CD4-positive, alpha-beta T cell (primary cell): ENCODE measurements at regions not wholly inside any gene's neighbourhood (a gene's known extent, or its start where the extent isn't known, plus 50 kb on each side); places are given as distances from the start of the nearest gene placed in this dataset.

Experiments used
- ATAC-seq: fragments of 200-7000 bp; cut with Tn5 transposase; one replicate; pipeline ENCODE4 v1.10.0; 2022; ENCODE audit warnings: mild to moderate bottlenecking; ENCODE audit not compliant: poor library complexity
- CTCF ChIA-PET: fragments of 350-600 bp; sonication (Branson Sonifier 250); formaldehyde crosslinking; loops from one replicate; lab custom pipeline; 2021; ENCODE audit warnings: antibody characterized with exemption, inconsistent platforms; lab: Charles Lee
- POLR2A ChIA-PET: fragments of 350-600 bp; sonication (Branson Sonifier 250); formaldehyde crosslinking; loops from one replicate; lab custom pipeline; 2021; ENCODE audit warnings: antibody characterized with exemption, inconsistent platforms; lab: Charles Lee
- DNase-seq, 14 experiments: peaks; one replicate each; pipeline ENCODE4 v3.0.0-alpha.2; 2013 to 2020; ENCODE audit warnings: mixed read lengths in 2 of 14
- H3K27ac ChIP-seq, 2 donors: one replicate each; pipeline versions ENCODE4 v1.5.1 to v1.7.0; 2013; ENCODE audit warnings: low read length in 2 of 2, low read depth in 1 of 2, mild to moderate bottlenecking in 1 of 2
- H3K27me3 ChIP-seq, 2 experiments: 1 replicate in 1 of 2; 2 replicates in 1 of 2; pipeline versions ENCODE4 v1.6.1 to v1.7.0; 2013; ENCODE audit warnings: low read length in 2 of 2, control low read depth in 1 of 2, mild to moderate bottlenecking in 1 of 2, moderate library complexity in 1 of 2; ENCODE audit not compliant: insufficient read depth in 2 of 2, control insufficient read depth in 1 of 2
- H3K36me3 ChIP-seq: one replicate; pipeline ENCODE4 v1.6.1; 2013; ENCODE audit warnings: low read length, control low read depth; ENCODE audit not compliant: insufficient read depth
- H3K4me1 ChIP-seq: one replicate; pipeline ENCODE4 v1.6.1; 2013; ENCODE audit warnings: low read length, control low read depth; ENCODE audit not compliant: insufficient read depth
- H3K4me3 ChIP-seq: one replicate; pipeline ENCODE4 v1.5.1; 2013; ENCODE audit warnings: mild to moderate bottlenecking, low read length, moderate library complexity
- H3K9me3 ChIP-seq, 2 experiments: 1 replicate in 1 of 2; 2 replicates in 1 of 2; pipeline versions ENCODE4 v1.6.1 to v1.7.0; 2013; ENCODE audit warnings: low read length in 2 of 2, mild to moderate bottlenecking in 2 of 2, control low read depth in 1 of 2, moderate library complexity in 1 of 2; ENCODE audit not compliant: control insufficient read depth in 1 of 2, insufficient read depth in 1 of 2
- H3K27ac Mint-ChIP-seq: one replicate; pipeline ENCODE4 v1.8.0; 2020; ENCODE audit warnings: mixed read lengths
- H3K27me3 Mint-ChIP-seq: one replicate; pipeline ENCODE4 v1.8.0; 2021; ENCODE audit warnings: mixed read lengths
- H3K36me3 Mint-ChIP-seq: one replicate; pipeline ENCODE4 v1.8.0; 2021; ENCODE audit warnings: low read depth, mixed read lengths
- H3K4me1 Mint-ChIP-seq: one replicate; pipeline ENCODE4 v1.8.0; 2021; ENCODE audit warnings: low read depth, mixed read lengths
- H3K4me3 Mint-ChIP-seq: one replicate; pipeline ENCODE4 v1.8.0; 2020; ENCODE audit warnings: mild to moderate bottlenecking, mixed read lengths
- H3K9me3 Mint-ChIP-seq: one replicate; pipeline ENCODE4 v1.8.0; 2020; ENCODE audit warnings: mixed read lengths
- intact Hi-C, 2 experiments: fragments of 100-400 bp; cut with DNase I in 1 of 2; cut with micrococcal nuclease in 1 of 2; formaldehyde crosslinking; loops; one replicate each; pipeline versions ENCODE4 v1.15.1 to v1.9.0; 2023 to 2025; cut with DNase I, micrococcal nuclease
- TF ChIP-seq, protein P1 (sequence below): fragments of 200-600 bp; IDR thresholded peaks from one replicate; pipeline ENCODE4 v1.8.0; 2022; ENCODE audit warnings: antibody characterized with exemption, mild to moderate bottlenecking

DNA sequence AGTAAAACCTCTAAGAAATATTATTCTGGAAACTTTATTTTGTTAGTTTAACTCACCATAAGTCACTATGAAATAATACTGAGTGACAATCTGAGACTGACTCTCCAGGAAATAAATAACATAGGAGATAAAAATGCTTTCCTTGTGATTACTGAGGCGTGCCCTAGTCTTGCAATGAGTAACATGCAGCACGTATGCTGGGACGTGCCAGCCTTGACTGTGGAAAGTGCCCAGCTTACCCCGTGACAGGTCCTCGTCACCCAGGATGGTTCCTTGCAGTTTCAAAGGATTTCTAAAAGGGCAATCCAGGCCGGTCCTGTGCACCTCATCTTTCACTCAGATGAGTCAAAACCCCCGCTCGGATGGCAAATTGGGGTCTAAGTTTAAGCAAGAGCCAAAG lies 720.8 kb upstream of the ADAMTS16 start:
- ATAC-seq, result no peak
- CTCF ChIA-PET, result interaction anchor here (0.6 kb wide), 1 partner anchor 214 kb away, joined by 3 read pairs; no protein-coding TSS in a partner anchor

DNA sequence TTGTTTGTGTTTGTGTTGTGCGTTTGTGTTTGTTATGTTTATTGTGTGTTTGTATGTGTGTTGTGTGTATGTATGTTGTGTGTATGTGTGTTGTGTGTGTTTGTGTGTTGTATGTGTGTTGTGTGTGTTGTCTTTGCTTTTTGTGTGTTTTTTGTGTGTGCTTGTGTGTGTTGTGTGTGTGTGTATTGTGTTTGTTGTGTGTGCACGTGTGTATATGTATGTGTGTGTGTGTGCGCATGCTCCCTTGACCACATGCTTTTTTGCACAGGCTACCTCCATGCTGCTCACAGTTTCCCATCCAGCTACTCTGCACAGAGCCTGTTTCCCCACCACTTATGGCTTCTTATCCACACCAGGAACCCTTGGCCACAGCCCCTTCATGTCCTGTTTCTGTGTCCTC lies 720.0 kb upstream of the ADAMTS16 start:
- H3K36me3 Mint-ChIP-seq, result no peaks in the 10 kb centered on the region
- CTCF ChIA-PET, result no interaction called here
- H3K9me3 Mint-ChIP-seq, result peaks cover 2% of the 10 kb centered on the region
- H3K27me3 Mint-ChIP-seq, result no peaks in the 10 kb centered on the region
- Histone ChIP-seq H3K9me3 (peaks cover 0 to 10% of the 10 kb centered on the region in 2 experiments), H3K27me3 (no peaks in the 10 kb centered on the region), H3K27ac (no peak overlapping the region), H3K36me3 (no peaks in the 10 kb centered on the region), H3K4me3 (no peak overlapping the region), H3K4me1 (no peaks in the 10 kb centered on the region)
- no peak overlapping the region for H3K27ac Mint-ChIP-seq
- intact Hi-C loops, result no loop called here
- ATAC-seq, result no peak
- H3K4me3 Mint-ChIP-seq, result no peak overlapping the region
- TF ChIP-seq, protein P1, sequence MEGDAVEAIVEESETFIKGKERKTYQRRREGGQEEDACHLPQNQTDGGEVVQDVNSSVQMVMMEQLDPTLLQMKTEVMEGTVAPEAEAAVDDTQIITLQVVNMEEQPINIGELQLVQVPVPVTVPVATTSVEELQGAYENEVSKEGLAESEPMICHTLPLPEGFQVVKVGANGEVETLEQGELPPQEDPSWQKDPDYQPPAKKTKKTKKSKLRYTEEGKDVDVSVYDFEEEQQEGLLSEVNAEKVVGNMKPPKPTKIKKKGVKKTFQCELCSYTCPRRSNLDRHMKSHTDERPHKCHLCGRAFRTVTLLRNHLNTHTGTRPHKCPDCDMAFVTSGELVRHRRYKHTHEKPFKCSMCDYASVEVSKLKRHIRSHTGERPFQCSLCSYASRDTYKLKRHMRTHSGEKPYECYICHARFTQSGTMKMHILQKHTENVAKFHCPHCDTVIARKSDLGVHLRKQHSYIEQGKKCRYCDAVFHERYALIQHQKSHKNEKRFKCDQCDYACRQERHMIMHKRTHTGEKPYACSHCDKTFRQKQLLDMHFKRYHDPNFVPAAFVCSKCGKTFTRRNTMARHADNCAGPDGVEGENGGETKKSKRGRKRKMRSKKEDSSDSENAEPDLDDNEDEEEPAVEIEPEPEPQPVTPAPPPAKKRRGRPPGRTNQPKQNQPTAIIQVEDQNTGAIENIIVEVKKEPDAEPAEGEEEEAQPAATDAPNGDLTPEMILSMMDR, result no peak
- no peaks in the 10 kb centered on the region for H3K4me1 Mint-ChIP-seq
- POLR2A ChIA-PET, result no interaction called here
- DNase-seq, result no peak

More for the DNA sequence above, 720.8 kb upstream of the ADAMTS16 start:
- no peak overlapping the region for H3K4me3 ChIP-seq
- no peak overlapping the region for H3K27ac ChIP-seq
- no peaks in the 10 kb centered on the region for H3K36me3 ChIP-seq
- Mint-ChIP-seq H3K27me3 (no peaks in the 10 kb centered on the region), H3K9me3 (peaks cover 2% of the 10 kb centered on the region), H3K36me3 (no peaks in the 10 kb centered on the region), H3K4me1 (no peaks in the 10 kb centered on the region), H3K4me3 (no peak overlapping the region), H3K27ac (no peak overlapping the region)
- TF ChIP-seq, protein P1, result no peak
- DNase-seq, result no peak
- no peaks in the 10 kb centered on the region for H3K4me1 ChIP-seq
- POLR2A ChIA-PET, result no interaction called here
- peaks cover 0 to 15% of the 10 kb centered on the region in 2 experiments for H3K9me3 ChIP-seq
- H3K27me3 ChIP-seq, result no peaks in the 10 kb centered on the region
- intact Hi-C loops, result no loop called here

DNA sequence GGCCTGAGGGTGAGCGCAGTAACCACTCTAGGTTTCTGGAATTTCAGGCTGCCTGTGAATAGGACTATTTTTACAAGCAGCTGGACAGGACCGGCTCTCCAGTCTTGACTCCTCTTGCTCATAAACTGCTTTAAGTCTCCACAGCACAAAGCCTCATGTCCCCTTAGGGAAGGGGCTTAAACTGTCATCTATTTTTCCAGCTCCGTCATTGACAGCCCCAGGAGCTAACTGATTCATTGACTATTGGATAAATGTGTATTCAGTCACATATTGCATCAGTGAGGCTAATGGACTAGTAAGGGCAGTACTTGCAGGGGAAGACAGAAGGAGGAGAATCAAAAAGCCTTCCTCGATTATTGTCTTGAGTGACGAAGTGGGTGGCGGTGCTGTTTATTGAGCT lies 719.4 kb upstream of the ADAMTS16 start:
- CTCF ChIA-PET, result no interaction called here
- intact Hi-C loops, result no loop called here
- no peak for DNase-seq

More for the DNA sequence above, 719.4 kb upstream of the ADAMTS16 start:
- TF ChIP-seq, protein P1, result no peak
- Histone ChIP-seq H3K27ac (no peak overlapping the region), H3K36me3 (no peaks in the 10 kb centered on the region), H3K4me3 (no peak overlapping the region), H3K9me3 (peaks cover 0 to 9% of the 10 kb centered on the region in 2 experiments), H3K27me3 (no peaks in the 10 kb centered on the region), H3K4me1 (no peaks in the 10 kb centered on the region)
- POLR2A ChIA-PET, result no interaction called here
- Mint-ChIP-seq H3K27me3 (no peaks in the 10 kb centered on the region), H3K27ac (no peak overlapping the region), H3K9me3 (no peaks in the 10 kb centered on the region), H3K36me3 (no peaks in the 10 kb centered on the region), H3K4me1 (no peaks in the 10 kb centered on the region), H3K4me3 (no peak overlapping the region)
- ATAC-seq, result no peak
